ENCODE measurements at regions not wholly inside any gene's neighbourhood (a gene's known extent, or its start where the extent isn't known, plus 50 kb on each side); places are given as distances from the start of the nearest gene placed in this dataset.

DNA sequence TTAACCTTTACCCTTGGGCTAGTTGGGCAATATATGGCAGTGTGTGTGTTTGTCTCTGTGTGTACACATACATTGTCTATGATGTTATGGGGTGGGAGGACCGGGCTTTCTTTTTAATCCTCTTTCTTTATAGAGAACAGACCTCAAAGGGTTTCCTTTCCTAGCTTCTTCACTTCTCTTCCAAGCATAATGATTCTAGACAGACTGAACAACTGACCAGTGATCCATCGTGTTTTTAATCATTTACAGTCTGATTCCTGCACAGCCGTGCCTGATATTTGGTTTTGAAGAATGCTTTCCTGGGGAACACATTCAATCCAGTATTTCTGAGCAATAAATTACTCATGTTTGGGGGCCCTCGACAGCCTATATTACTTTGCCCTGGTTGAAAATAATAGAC lies 481.1 kb upstream of the DCN start:
- TF ChIP-seq, protein P1, sequence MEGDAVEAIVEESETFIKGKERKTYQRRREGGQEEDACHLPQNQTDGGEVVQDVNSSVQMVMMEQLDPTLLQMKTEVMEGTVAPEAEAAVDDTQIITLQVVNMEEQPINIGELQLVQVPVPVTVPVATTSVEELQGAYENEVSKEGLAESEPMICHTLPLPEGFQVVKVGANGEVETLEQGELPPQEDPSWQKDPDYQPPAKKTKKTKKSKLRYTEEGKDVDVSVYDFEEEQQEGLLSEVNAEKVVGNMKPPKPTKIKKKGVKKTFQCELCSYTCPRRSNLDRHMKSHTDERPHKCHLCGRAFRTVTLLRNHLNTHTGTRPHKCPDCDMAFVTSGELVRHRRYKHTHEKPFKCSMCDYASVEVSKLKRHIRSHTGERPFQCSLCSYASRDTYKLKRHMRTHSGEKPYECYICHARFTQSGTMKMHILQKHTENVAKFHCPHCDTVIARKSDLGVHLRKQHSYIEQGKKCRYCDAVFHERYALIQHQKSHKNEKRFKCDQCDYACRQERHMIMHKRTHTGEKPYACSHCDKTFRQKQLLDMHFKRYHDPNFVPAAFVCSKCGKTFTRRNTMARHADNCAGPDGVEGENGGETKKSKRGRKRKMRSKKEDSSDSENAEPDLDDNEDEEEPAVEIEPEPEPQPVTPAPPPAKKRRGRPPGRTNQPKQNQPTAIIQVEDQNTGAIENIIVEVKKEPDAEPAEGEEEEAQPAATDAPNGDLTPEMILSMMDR (IDR thresholded peaks at IDR 0.05; ENCODE audit: poor library complexity) = no peak
- TF ChIP-seq EZH2phosphoT487 (IDR thresholded peaks at IDR 0.05; ENCODE audit: low read depth, severe bottlenecking, unreplicated experiment) (no peak), EZH2 (IDR thresholded peaks at IDR 0.05; ENCODE audit: borderline replicate concordance) (no peak)

Data from hepatocyte (in vitro differentiated cells).